Trophoblast cell (in vitro differentiated cells and primary cell): ENCODE measurements at regions not wholly inside any gene's neighbourhood (a gene's known extent, or its start where the extent isn't known, plus 50 kb on each side); places are given as distances from the start of the nearest gene placed in this dataset.

Experiments
- DNase-seq, 2 donors: peaks; one replicate each; pipeline ENCODE4 v3.0.0-alpha.2; 2016
- H2AFZ ChIP-seq: 2 replicates; pipeline ENCODE4 v1.6.1; 2013; ENCODE audit warnings: low read length, moderate library complexity, mild to moderate bottlenecking; ENCODE audit not compliant: insufficient read depth, poor library complexity
- H2AK5ac ChIP-seq: 2 replicates; pipeline ENCODE4 v1.6.1; 2013; ENCODE audit warnings: mild to moderate bottlenecking, low read length
- H2BK120ac ChIP-seq: 2 replicates; pipeline ENCODE4 v1.6.1; 2013; ENCODE audit warnings: low read length, mild to moderate bottlenecking, moderate library complexity; ENCODE audit not compliant: insufficient read depth, poor library complexity
- H2BK12ac ChIP-seq: 2 replicates; pipeline ENCODE4 v1.6.1; 2013; ENCODE audit warnings: mild to moderate bottlenecking, low read length, moderate library complexity
- H2BK5ac ChIP-seq: 2 replicates; pipeline ENCODE4 v1.6.1; 2013; ENCODE audit warnings: low read length, low read depth, moderate library complexity, mild to moderate bottlenecking; ENCODE audit not compliant: poor library complexity
- H3K14ac ChIP-seq: 2 replicates; pipeline ENCODE4 v1.6.1; 2013; ENCODE audit warnings: mild to moderate bottlenecking, low read length
- H3K18ac ChIP-seq: 2 replicates; pipeline ENCODE4 v1.6.1; 2013; ENCODE audit warnings: mild to moderate bottlenecking, low read length
- H3K23ac ChIP-seq: 2 replicates; pipeline ENCODE4 v1.6.1; 2013; ENCODE audit warnings: low read length
- H3K27ac ChIP-seq: 2 replicates; pipeline ENCODE4 v1.5.1; 2013; ENCODE audit warnings: low read depth, mild to moderate bottlenecking, inconsistent platforms, low read length, moderate library complexity
- H3K27me3 ChIP-seq: 2 replicates; pipeline ENCODE4 v1.6.1; 2013; ENCODE audit warnings: inconsistent platforms, mild to moderate bottlenecking, low read length, moderate library complexity; ENCODE audit not compliant: insufficient read depth
- H3K36me3 ChIP-seq, 2 experiments: 1 replicate in 1 of 2; 2 replicates in 1 of 2; pipeline ENCODE4 v1.6.1; 2013; ENCODE audit warnings: low read length in 2 of 2, mild to moderate bottlenecking in 2 of 2, moderate library complexity in 1 of 2; ENCODE audit not compliant: insufficient read depth in 2 of 2, control insufficient read depth in 1 of 2
- H3K4ac ChIP-seq: 2 replicates; pipeline ENCODE4 v1.6.1; 2013; ENCODE audit warnings: low read depth, mild to moderate bottlenecking, low read length, moderate library complexity
- H3K4me1 ChIP-seq, 2 experiments: 1 replicate in 1 of 2; 2 replicates in 1 of 2; pipeline ENCODE4 v1.6.1; 2013; ENCODE audit warnings: low read length in 2 of 2, mild to moderate bottlenecking in 2 of 2, moderate library complexity in 1 of 2; ENCODE audit not compliant: insufficient read depth in 2 of 2, control insufficient read depth in 1 of 2
- H3K4me2 ChIP-seq: 2 replicates; pipeline ENCODE4 v1.6.1; 2013; ENCODE audit warnings: inconsistent platforms, mild to moderate bottlenecking, low read length, moderate library complexity
- H3K4me3 ChIP-seq: 2 replicates; pipeline ENCODE4 v1.5.1; 2013; ENCODE audit warnings: mild to moderate bottlenecking, low read depth, low read length, inconsistent platforms
- H3K79me1 ChIP-seq: one replicate; pipeline ENCODE4 v1.6.1; 2013; ENCODE audit warnings: low read length
- H3K79me2 ChIP-seq: 2 replicates; pipeline ENCODE4 v1.6.1; 2013; ENCODE audit warnings: low read length, mild to moderate bottlenecking; ENCODE audit not compliant: control insufficient read depth, insufficient read depth, poor library complexity
- H3K9ac ChIP-seq: 2 replicates; pipeline ENCODE4 v1.6.1; 2013; ENCODE audit warnings: mild to moderate bottlenecking, low read length
- H3K9me3 ChIP-seq: 2 replicates; pipeline ENCODE4 v1.6.1; 2013; ENCODE audit warnings: low read depth, mild to moderate bottlenecking, control low read depth, inconsistent platforms, low read length; ENCODE audit not compliant: insufficient read depth
- H4K12ac ChIP-seq: 2 replicates; pipeline ENCODE4 v1.6.1; 2013; ENCODE audit warnings: low read depth, mild to moderate bottlenecking, low read length, moderate library complexity
- H4K8ac ChIP-seq: 2 replicates; pipeline ENCODE4 v1.6.1; 2013; ENCODE audit warnings: low read depth, mild to moderate bottlenecking, low read length, moderate library complexity
- H4K91ac ChIP-seq: one replicate; pipeline ENCODE4 v1.6.1; 2013; ENCODE audit warnings: low read depth, mild to moderate bottlenecking, low read length, moderate library complexity
- WGBS: extraction: QIAGEN DNeasy Blood & Tissue Kit; methylation state at CpG from one replicate; pipeline ENCODE4 v1.1.7; 2013; ENCODE audit warnings: missing lambda C conversion rate; ENCODE audit not compliant: insufficient read length, insufficient coverage; ENCODE audit errors: extremely low coverage; 5-methylcytosine and 5-hydroxymethylcytosine counted together

- no peak overlapping the region for H3K4me2 ChIP-seq
- no peak overlapping the region for H3K4ac ChIP-seq
- H3K79me1 ChIP-seq: no peaks in the 10 kb centered on the region
- no peak for DNase-seq
- no peaks in the 10 kb centered on the region for H3K36me3 ChIP-seq
- no peak overlapping the region for H3K9ac ChIP-seq
- H2BK120ac ChIP-seq: no peak overlapping the region
- no peak overlapping the region for H3K14ac ChIP-seq
- no peak overlapping the region for H3K4me3 ChIP-seq
- H2BK5ac ChIP-seq: no peak overlapping the region
- H4K12ac ChIP-seq: no peak overlapping the region
- no peaks in the 10 kb centered on the region for H3K4me1 ChIP-seq
- H2AFZ ChIP-seq: no peak overlapping the region
- no peak overlapping the region for H3K23ac ChIP-seq
- no peak overlapping the region for H3K18ac ChIP-seq
- no peaks in the 10 kb centered on the region for H3K9me3 ChIP-seq
- H3K27ac ChIP-seq: no peak overlapping the region
- no peaks in the 10 kb centered on the region for H3K79me2 ChIP-seq
- no peak overlapping the region for H2BK12ac ChIP-seq
- H2AK5ac ChIP-seq: no peak overlapping the region
- no peak overlapping the region for H4K91ac ChIP-seq
- no CpG with 5 or more reads among the region's 2 CpGs for WGBS
- H4K8ac ChIP-seq: no peak overlapping the region
- H3K27me3 ChIP-seq: no peaks in the 10 kb centered on the region
These were observed 636.3 kb upstream of the BCHE start for GRCh38 chr3:166473501-166473900.

GRCh38 chr3:166472015-166472414 lies 634.8 kb upstream of the BCHE start:
- no peak overlapping the region for H3K18ac ChIP-seq
- no peak overlapping the region for H2BK120ac ChIP-seq
- no peak overlapping the region for H3K14ac ChIP-seq
- no peaks in the 10 kb centered on the region for H3K79me1 ChIP-seq
- no peak overlapping the region for H3K4ac ChIP-seq
- H3K4me1 ChIP-seq: no peaks in the 10 kb centered on the region
- no peak overlapping the region for H2BK12ac ChIP-seq
- no peak overlapping the region for H4K8ac ChIP-seq
- no peak overlapping the region for H3K23ac ChIP-seq
- no peak overlapping the region for H3K4me3 ChIP-seq
- no peak overlapping the region for H2AK5ac ChIP-seq
- no peak overlapping the region for H3K27ac ChIP-seq
- H3K9ac ChIP-seq: no peak overlapping the region
- H2BK5ac ChIP-seq: no peak overlapping the region
- H4K12ac ChIP-seq: no peak overlapping the region
- H3K36me3 ChIP-seq: no peaks in the 10 kb centered on the region
- no peaks in the 10 kb centered on the region for H3K79me2 ChIP-seq
- no peak overlapping the region for H2AFZ ChIP-seq
- WGBS: no CpG with 5 or more reads among the region's 1 CpG
- DNase-seq: no peak
- no peak overlapping the region for H3K4me2 ChIP-seq
- H3K9me3 ChIP-seq: no peaks in the 10 kb centered on the region
- no peaks in the 10 kb centered on the region for H3K27me3 ChIP-seq
- H4K91ac ChIP-seq: no peak overlapping the region

GRCh38 chr3:166471074-166471767 lies 634.0 kb upstream of the BCHE start:
- no peak overlapping the region for H3K4me3 ChIP-seq
- H2BK12ac ChIP-seq: no peak overlapping the region
- DNase-seq: no peak
- no peak overlapping the region for H2BK120ac ChIP-seq
- H2BK5ac ChIP-seq: no peak overlapping the region
- H3K14ac ChIP-seq: no peak overlapping the region
- no peak overlapping the region for H2AK5ac ChIP-seq
- no peak overlapping the region for H3K4ac ChIP-seq
- no peak overlapping the region for H4K8ac ChIP-seq
- H3K9me3 ChIP-seq: no peaks in the 10 kb centered on the region
- H3K9ac ChIP-seq: no peak overlapping the region
- H3K27ac ChIP-seq: no peak overlapping the region
- H3K4me2 ChIP-seq: no peak overlapping the region
- H3K79me2 ChIP-seq: no peaks in the 10 kb centered on the region
- no peak overlapping the region for H2AFZ ChIP-seq
- H3K36me3 ChIP-seq: no peaks in the 10 kb centered on the region
- H3K4me1 ChIP-seq: no peaks in the 10 kb centered on the region
- no peak overlapping the region for H3K23ac ChIP-seq
- no peaks in the 10 kb centered on the region for H3K79me1 ChIP-seq
- H4K91ac ChIP-seq: no peak overlapping the region
- no CpG with 5 or more reads among the region's 4 CpGs for WGBS
- no peak overlapping the region for H4K12ac ChIP-seq
- H3K18ac ChIP-seq: no peak overlapping the region
- H3K27me3 ChIP-seq: no peaks in the 10 kb centered on the region

- Histone ChIP-seq H3K4ac (no peak overlapping the region), H4K12ac (no peak overlapping the region), H3K4me3 (no peak overlapping the region), H2AK5ac (no peak overlapping the region), H3K4me1 (no peaks in the 10 kb centered on the region), H2BK120ac (no peak overlapping the region), H3K27ac (no peak overlapping the region), H2BK12ac (no peak overlapping the region), H4K91ac (no peak overlapping the region), H3K36me3 (no peaks in the 10 kb centered on the region), H2BK5ac (no peak overlapping the region), H3K79me1 (no peaks in the 10 kb centered on the region), H3K27me3 (no peaks in the 10 kb centered on the region), H3K9ac (no peak overlapping the region), H3K4me2 (no peak overlapping the region), H3K18ac (no peak overlapping the region), H3K14ac (no peak overlapping the region), H3K79me2 (no peaks in the 10 kb centered on the region), H3K9me3 (no peaks in the 10 kb centered on the region), H3K23ac (no peak overlapping the region), H2AFZ (no peak overlapping the region), H4K8ac (no peak overlapping the region)
- no peak for DNase-seq
- no CpG with 5 or more reads among the region's 2 CpGs for WGBS
These were observed 625.8 kb upstream of the BCHE start for GRCh38 chr3:166462891-166463470.
